ENCODE measurements at regions not wholly inside any gene's neighbourhood (a gene's known extent, or its start where the extent isn't known, plus 50 kb on each side); places are given as distances from the start of the nearest gene placed in this dataset.

- TF ChIP-seq, protein P1, sequence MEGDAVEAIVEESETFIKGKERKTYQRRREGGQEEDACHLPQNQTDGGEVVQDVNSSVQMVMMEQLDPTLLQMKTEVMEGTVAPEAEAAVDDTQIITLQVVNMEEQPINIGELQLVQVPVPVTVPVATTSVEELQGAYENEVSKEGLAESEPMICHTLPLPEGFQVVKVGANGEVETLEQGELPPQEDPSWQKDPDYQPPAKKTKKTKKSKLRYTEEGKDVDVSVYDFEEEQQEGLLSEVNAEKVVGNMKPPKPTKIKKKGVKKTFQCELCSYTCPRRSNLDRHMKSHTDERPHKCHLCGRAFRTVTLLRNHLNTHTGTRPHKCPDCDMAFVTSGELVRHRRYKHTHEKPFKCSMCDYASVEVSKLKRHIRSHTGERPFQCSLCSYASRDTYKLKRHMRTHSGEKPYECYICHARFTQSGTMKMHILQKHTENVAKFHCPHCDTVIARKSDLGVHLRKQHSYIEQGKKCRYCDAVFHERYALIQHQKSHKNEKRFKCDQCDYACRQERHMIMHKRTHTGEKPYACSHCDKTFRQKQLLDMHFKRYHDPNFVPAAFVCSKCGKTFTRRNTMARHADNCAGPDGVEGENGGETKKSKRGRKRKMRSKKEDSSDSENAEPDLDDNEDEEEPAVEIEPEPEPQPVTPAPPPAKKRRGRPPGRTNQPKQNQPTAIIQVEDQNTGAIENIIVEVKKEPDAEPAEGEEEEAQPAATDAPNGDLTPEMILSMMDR (IDR thresholded peaks at IDR 0.05; ENCODE audit: extremely low read depth in 1 of 2, insufficient read depth in 1 of 2, low read depth in 1 of 2, low read length in 2 of 2) = no peak
- no peak for TF ChIP-seq GATA2 (IDR thresholded peaks at IDR 0.05; ENCODE audit: insufficient read depth, insufficient read length, low read depth, low read length)
- TF ChIP-seq MAX (IDR thresholded peaks at IDR 0.05; ENCODE audit: insufficient read depth, insufficient read length) = no peak
- no peak for TF ChIP-seq FOS (IDR thresholded peaks at IDR 0.05; ENCODE audit: borderline replicate concordance, insufficient read depth, low read length)
- TF ChIP-seq EZH2 (IDR thresholded peaks at IDR 0.05; ENCODE audit: borderline replicate concordance, low read depth, low read length, severe bottlenecking) = no peak
- TF ChIP-seq POLR2A (IDR thresholded peaks at IDR 0.05; ENCODE audit: low read depth, low read length) = no peak
- TF ChIP-seq POLR2AphosphoS5 (IDR thresholded peaks at IDR 0.05; ENCODE audit: insufficient read depth, low read depth, low read length) = no peak
- no peak for TF ChIP-seq MYC (IDR thresholded peaks at IDR 0.05; ENCODE audit: low read depth, low read length)
These were observed 78.2 kb upstream of the GCFC2 start for GRCh38 chr2:75788902-75789301.

All from endothelial cell of umbilical vein (primary cell).